PFSK-1 (cell line): ENCODE measurements at regions not wholly inside any gene's neighbourhood (a gene's known extent, or its start where the extent isn't known, plus 50 kb on each side); places are given as distances from the start of the nearest gene placed in this dataset.

Experiments used
- FOXP2 ChIP-seq: optimal IDR thresholded peaks from 2 replicates; pipeline ENCODE3; 2011; ENCODE audit warnings: borderline replicate concordance, control low read depth, inconsistent platforms; ENCODE audit not compliant: insufficient read depth; ENCODE audit errors: extremely low read length, extremely low read depth
- POLR2AphosphoS5 ChIP-seq: IDR thresholded peaks from 2 replicates; pipeline ENCODE4 v1.6.1; 2012; ENCODE audit warnings: low read depth, mild to moderate bottlenecking, control low read depth, low read length, moderate library complexity
- SIN3A ChIP-seq: IDR thresholded peaks from 2 replicates; pipeline ENCODE4 v1.6.1; 2012; ENCODE audit warnings: mild to moderate bottlenecking, low read length, moderate library complexity, borderline replicate concordance; ENCODE audit not compliant: insufficient read depth
- TAF1 ChIP-seq: IDR thresholded peaks from 2 replicates; pipeline ENCODE4 v1.6.1; 2012; ENCODE audit warnings: low read length, control low read depth, borderline replicate concordance; ENCODE audit not compliant: insufficient read depth
- TF ChIP-seq, protein P1 (sequence below), 2 experiments: IDR thresholded peaks; 2 replicates each; pipeline versions ENCODE4 v1.6.1 to v1.8.0; 2011 to 2012; ENCODE audit warnings: low read depth in 2 of 2, low read length in 2 of 2, control low read depth in 1 of 2, inconsistent platforms in 1 of 2, mild to moderate bottlenecking in 1 of 2, moderate library complexity in 1 of 2; ENCODE audit not compliant: insufficient read depth in 1 of 2

DNA sequence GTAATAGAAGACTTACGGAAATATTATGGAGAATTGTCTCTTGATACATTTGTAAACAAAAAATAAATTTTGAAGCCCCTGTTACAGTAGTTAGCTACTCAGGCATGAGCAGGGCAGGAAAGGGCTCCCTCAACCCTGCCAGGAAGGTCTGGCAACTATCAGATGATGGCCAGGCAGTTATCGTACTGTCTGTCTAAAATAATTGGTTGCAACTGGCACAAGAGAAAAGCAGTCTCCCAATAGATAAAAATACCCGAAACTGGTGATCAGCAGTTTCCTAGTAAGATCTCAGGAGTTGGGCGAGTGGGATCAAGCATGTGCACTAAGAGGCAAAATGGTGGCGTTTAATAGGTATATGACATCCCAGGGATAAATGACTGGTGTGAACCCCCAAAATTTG lies 1336.3 kb downstream of the C4orf33 start:
- no peak for TF ChIP-seq FOXP2
- TF ChIP-seq, protein P1, sequence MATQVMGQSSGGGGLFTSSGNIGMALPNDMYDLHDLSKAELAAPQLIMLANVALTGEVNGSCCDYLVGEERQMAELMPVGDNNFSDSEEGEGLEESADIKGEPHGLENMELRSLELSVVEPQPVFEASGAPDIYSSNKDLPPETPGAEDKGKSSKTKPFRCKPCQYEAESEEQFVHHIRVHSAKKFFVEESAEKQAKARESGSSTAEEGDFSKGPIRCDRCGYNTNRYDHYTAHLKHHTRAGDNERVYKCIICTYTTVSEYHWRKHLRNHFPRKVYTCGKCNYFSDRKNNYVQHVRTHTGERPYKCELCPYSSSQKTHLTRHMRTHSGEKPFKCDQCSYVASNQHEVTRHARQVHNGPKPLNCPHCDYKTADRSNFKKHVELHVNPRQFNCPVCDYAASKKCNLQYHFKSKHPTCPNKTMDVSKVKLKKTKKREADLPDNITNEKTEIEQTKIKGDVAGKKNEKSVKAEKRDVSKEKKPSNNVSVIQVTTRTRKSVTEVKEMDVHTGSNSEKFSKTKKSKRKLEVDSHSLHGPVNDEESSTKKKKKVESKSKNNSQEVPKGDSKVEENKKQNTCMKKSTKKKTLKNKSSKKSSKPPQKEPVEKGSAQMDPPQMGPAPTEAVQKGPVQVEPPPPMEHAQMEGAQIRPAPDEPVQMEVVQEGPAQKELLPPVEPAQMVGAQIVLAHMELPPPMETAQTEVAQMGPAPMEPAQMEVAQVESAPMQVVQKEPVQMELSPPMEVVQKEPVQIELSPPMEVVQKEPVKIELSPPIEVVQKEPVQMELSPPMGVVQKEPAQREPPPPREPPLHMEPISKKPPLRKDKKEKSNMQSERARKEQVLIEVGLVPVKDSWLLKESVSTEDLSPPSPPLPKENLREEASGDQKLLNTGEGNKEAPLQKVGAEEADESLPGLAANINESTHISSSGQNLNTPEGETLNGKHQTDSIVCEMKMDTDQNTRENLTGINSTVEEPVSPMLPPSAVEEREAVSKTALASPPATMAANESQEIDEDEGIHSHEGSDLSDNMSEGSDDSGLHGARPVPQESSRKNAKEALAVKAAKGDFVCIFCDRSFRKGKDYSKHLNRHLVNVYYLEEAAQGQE (IDR thresholded peaks at IDR 0.05; ENCODE audit: insufficient read depth in 1 of 2, low read depth in 2 of 2, low read length in 2 of 2) = no peak
- no peak for TF ChIP-seq POLR2AphosphoS5
- TF ChIP-seq SIN3A = no peak
- TF ChIP-seq TAF1 = no peak

DNA sequence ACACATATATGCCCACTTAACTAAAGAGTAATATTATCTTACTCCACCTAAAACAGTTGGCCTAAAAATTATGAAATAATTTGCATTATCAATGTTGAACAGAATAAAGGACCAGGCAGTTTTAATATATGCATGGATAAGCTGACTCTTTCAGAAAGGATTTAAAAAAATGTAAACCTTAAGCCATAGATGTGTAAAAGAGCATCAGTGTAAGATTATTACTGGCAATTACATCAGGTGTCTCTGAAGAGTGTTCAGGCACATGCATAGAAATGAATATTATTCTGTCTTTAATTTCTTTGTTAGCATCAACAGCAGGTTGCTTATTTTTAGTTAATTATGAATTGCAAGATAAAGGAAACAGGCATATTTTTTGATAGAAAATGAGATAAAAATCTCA lies 1353.8 kb downstream of the C4orf33 start:
- TF ChIP-seq TAF1 = no peak
- no peak for TF ChIP-seq POLR2AphosphoS5
- no peak for TF ChIP-seq FOXP2
- TF ChIP-seq, protein P1 (IDR thresholded peaks at IDR 0.05; ENCODE audit: insufficient read depth in 1 of 2, low read depth in 2 of 2, low read length in 2 of 2) = no peak
- TF ChIP-seq SIN3A = no peak

DNA sequence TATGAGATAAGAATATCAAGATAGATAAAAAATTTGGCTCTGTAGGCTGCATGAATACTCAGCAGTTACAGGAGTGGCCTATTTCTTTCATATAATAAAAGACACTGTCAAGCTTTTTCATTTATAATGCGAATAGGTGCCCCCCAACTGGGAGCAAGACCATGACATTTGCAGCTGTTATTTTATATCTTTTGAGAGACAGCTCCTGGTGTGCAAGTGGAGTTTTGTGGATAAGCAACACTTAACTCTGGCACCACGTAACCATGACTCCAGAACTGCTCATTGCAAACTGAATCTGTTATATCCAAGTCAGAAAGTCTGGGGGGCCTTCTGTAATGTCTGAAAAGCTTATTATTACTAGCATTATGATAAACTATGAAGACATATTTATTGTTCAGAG lies 1372.4 kb downstream of the C4orf33 start:
- TF ChIP-seq TAF1 (no peak), FOXP2 (no peak), SIN3A (no peak), POLR2AphosphoS5 (no peak)
- TF ChIP-seq, protein P1 (IDR thresholded peaks at IDR 0.05; ENCODE audit: insufficient read depth in 1 of 2, low read depth in 2 of 2, low read length in 2 of 2) = no peak

DNA sequence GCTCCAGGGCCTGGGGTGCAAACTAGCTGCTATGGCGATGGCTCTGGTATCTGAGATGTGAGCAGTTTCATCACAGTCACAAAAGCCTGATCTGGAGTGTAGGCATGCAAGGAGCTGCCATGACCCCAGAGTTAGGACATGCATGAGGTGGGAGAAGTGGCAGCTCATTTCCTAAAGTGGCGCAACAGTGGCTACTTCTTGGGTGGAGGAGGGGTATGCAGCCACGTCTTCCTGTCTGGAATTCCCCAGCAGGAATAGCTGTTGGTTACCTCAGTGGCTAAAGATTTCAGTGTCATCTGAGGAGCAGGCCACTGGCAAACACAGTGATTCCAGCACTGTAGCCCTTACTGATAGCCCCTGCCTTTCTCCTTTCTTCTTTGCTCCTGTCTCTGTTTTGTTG lies 1382.5 kb downstream of the C4orf33 start:
- TF ChIP-seq, protein P1 (IDR thresholded peaks at IDR 0.05; ENCODE audit: insufficient read depth in 1 of 2, low read depth in 2 of 2, low read length in 2 of 2) = no peak
- TF ChIP-seq SIN3A = no peak
- TF ChIP-seq TAF1 = no peak
- no peak for TF ChIP-seq FOXP2
- TF ChIP-seq POLR2AphosphoS5 = no peak

DNA sequence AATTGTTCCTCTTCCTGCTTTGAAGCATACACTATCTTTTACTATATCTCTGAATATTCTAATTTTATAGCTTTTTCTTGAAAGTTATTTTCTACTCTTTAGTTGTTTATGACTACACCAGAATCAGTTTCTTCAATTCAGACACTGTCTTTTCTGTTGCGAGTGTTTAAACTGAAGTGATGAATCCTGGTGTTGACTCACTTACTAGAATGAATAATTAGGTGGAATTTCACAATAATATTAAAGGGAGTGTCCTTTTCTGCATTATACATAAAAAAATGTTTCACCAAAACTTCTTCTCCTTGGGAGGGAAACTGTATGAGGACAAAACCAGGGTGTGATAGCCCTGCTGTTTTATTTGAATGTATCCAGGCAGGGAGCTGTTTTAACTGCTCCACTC lies 1383.1 kb downstream of the C4orf33 start:
- TF ChIP-seq SIN3A = no peak
- TF ChIP-seq FOXP2 = no peak
